SK-N-SH (cell line): ENCODE measurements at regions not wholly inside any gene's neighbourhood (a gene's known extent, or its start where the extent isn't known, plus 50 kb on each side); places are given as distances from the start of the nearest gene placed in this dataset.

Source experiments
- GATA2 ChIP-seq: sonication (generic); formaldehyde crosslinking; IDR thresholded peaks from 2 replicates; pipeline ENCODE4 v1.5.0; 2020; ENCODE audit warnings: mild to moderate bottlenecking, missing genetic modification reagents
- JUND ChIP-seq: IDR thresholded peaks from 2 replicates; pipeline ENCODE4 v1.4.0; 2012
- TF ChIP-seq, protein P1 (sequence below): fragments of 200-600 bp; sonication (generic); IDR thresholded peaks from 2 replicates; pipeline ENCODE4 v1.6.1; 2017; ENCODE audit warnings: antibody characterized with exemption, mild to moderate bottlenecking, moderate library complexity

DNA sequence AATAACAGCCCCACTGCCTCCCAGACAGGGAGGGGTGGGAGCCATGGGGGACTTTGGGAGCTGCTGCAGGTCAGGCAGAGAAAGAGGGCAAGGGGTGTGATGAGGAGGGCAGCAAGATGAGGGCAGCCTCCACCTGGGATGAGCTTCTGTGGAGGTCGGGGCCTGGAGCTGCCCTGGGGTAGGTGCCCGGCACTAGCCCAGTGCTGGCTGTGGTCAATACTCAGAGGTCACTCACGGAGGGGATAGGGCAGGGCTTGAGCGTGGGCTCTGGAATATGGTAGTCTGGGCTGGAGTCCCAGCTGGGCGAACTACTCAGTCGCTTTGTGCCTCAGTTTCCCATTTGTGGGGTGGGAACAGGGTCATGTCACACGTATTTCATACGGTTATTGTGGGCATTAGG, 169.0 kb downstream of the IRF8 start:
- TF ChIP-seq, protein P1, sequence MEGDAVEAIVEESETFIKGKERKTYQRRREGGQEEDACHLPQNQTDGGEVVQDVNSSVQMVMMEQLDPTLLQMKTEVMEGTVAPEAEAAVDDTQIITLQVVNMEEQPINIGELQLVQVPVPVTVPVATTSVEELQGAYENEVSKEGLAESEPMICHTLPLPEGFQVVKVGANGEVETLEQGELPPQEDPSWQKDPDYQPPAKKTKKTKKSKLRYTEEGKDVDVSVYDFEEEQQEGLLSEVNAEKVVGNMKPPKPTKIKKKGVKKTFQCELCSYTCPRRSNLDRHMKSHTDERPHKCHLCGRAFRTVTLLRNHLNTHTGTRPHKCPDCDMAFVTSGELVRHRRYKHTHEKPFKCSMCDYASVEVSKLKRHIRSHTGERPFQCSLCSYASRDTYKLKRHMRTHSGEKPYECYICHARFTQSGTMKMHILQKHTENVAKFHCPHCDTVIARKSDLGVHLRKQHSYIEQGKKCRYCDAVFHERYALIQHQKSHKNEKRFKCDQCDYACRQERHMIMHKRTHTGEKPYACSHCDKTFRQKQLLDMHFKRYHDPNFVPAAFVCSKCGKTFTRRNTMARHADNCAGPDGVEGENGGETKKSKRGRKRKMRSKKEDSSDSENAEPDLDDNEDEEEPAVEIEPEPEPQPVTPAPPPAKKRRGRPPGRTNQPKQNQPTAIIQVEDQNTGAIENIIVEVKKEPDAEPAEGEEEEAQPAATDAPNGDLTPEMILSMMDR = no peak
- no peak for TF ChIP-seq GATA2 (CRISPR knock-in tag)
- no peak for TF ChIP-seq JUND
